Colonic mucosa (tissue), 4 donors: ENCODE measurements at regions not wholly inside any gene's neighbourhood (a gene's known extent, or its start where the extent isn't known, plus 50 kb on each side); places are given as distances from the start of the nearest gene placed in this dataset.

Experiments used
- DNase-seq: peaks from one replicate; pipeline ENCODE4 v3.0.0-alpha.2; 2020
- H3K27ac ChIP-seq: fragments of 200-600 bp; one replicate; pipeline ENCODE4 v1.8.0; 2021
- H3K27me3 ChIP-seq: fragments of 200-600 bp; one replicate; pipeline ENCODE4 v1.8.0; 2021
- H3K36me3 ChIP-seq: fragments of 200-600 bp; one replicate; pipeline ENCODE4 v1.8.0; 2021
- H3K4me1 ChIP-seq: fragments of 200-600 bp; one replicate; pipeline ENCODE4 v1.8.0; 2021; ENCODE audit warnings: mild to moderate bottlenecking
- H3K4me3 ChIP-seq: fragments of 200-600 bp; one replicate; pipeline ENCODE4 v1.8.0; 2021
- H3K9ac ChIP-seq, 2 donors: one replicate each; pipeline ENCODE4 v1.7.0; 2013; ENCODE audit warnings: control low read depth in 2 of 2, low read depth in 2 of 2, low read length in 2 of 2
- H3K9me3 ChIP-seq: fragments of 200-600 bp; one replicate; pipeline ENCODE4 v1.8.0; 2021
- intact Hi-C: fragments of 100-400 bp; cut with DNase I; formaldehyde crosslinking; loops from one replicate; pipeline ENCODE4 v1.14.1; 2022
- TF ChIP-seq, protein P1 (sequence below): fragments of 200-600 bp; IDR thresholded peaks from one replicate; pipeline ENCODE4 v1.8.0; 2022; ENCODE audit warnings: antibody characterized with exemption, mild to moderate bottlenecking
- donor health status: healthy.
- donor health status: DM: no; HTN: no; CAD: no.
- donor health status: DM: no; HTN: no; CAD: no.

DNA sequence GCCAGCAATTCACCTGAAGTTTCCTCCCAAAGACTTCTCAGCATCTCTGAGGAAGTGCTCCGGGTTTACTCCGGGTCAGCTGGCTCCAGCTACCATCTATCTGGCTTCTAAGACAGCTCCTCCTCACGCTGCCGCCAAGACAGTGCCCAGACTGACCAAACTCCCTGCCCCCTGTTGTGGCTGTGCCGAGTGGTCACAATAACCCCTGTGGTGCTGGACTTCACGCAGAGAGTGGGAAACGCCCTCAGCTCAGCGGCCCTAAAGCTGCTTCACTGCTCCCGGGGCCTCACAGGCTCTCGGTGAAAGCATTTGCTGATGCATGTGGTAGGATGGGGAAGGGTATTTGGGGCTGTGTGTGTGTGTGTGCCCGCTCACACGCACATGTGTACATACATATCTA is 154.8 kb upstream of the ZNF236 start:
- no peak overlapping the region for H3K27ac ChIP-seq
- no peaks in the 10 kb centered on the region for H3K36me3 ChIP-seq
- H3K4me1 ChIP-seq: no peaks in the 10 kb centered on the region
- TF ChIP-seq, protein P1, sequence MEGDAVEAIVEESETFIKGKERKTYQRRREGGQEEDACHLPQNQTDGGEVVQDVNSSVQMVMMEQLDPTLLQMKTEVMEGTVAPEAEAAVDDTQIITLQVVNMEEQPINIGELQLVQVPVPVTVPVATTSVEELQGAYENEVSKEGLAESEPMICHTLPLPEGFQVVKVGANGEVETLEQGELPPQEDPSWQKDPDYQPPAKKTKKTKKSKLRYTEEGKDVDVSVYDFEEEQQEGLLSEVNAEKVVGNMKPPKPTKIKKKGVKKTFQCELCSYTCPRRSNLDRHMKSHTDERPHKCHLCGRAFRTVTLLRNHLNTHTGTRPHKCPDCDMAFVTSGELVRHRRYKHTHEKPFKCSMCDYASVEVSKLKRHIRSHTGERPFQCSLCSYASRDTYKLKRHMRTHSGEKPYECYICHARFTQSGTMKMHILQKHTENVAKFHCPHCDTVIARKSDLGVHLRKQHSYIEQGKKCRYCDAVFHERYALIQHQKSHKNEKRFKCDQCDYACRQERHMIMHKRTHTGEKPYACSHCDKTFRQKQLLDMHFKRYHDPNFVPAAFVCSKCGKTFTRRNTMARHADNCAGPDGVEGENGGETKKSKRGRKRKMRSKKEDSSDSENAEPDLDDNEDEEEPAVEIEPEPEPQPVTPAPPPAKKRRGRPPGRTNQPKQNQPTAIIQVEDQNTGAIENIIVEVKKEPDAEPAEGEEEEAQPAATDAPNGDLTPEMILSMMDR: no peak
- H3K4me3 ChIP-seq: no peak overlapping the region
- DNase-seq: no peak
- no peak overlapping the region for H3K9ac ChIP-seq
- no peaks in the 10 kb centered on the region for H3K27me3 ChIP-seq
- no peaks in the 10 kb centered on the region for H3K9me3 ChIP-seq
- intact Hi-C loops: no loop called here

- TF ChIP-seq, protein P1: no peak
- Histone ChIP-seq H3K36me3 (no peaks in the 10 kb centered on the region), H3K9ac (no peak overlapping the region), H3K4me1 (no peaks in the 10 kb centered on the region), H3K27me3 (no peaks in the 10 kb centered on the region), H3K4me3 (no peak overlapping the region), H3K27ac (no peak overlapping the region), H3K9me3 (no peaks in the 10 kb centered on the region)
- no peak for DNase-seq
- intact Hi-C loops: no loop called here
These were observed 159.7 kb upstream of the ZNF236 start for GRCh38 chr18:76662626-76663025.

GRCh38 chr18:76660571-76661192 is 161.7 kb upstream of the ZNF236 start:
- no peak overlapping the region for H3K4me3 ChIP-seq
- DNase-seq: no peak
- no peaks in the 10 kb centered on the region for H3K9me3 ChIP-seq
- H3K4me1 ChIP-seq: no peaks in the 10 kb centered on the region
- H3K36me3 ChIP-seq: no peaks in the 10 kb centered on the region
- no peak overlapping the region for H3K9ac ChIP-seq
- intact Hi-C loops: no loop called here
- no peak overlapping the region for H3K27ac ChIP-seq
- TF ChIP-seq, protein P1: no peak
- no peaks in the 10 kb centered on the region for H3K27me3 ChIP-seq

- Histone ChIP-seq H3K4me3 (no peak overlapping the region), H3K9me3 (no peaks in the 10 kb centered on the region)
- DNase-seq: no peak
These were observed 163.6 kb upstream of the ZNF516 start for GRCh38 chr18:76658627-76659026.

DNA sequence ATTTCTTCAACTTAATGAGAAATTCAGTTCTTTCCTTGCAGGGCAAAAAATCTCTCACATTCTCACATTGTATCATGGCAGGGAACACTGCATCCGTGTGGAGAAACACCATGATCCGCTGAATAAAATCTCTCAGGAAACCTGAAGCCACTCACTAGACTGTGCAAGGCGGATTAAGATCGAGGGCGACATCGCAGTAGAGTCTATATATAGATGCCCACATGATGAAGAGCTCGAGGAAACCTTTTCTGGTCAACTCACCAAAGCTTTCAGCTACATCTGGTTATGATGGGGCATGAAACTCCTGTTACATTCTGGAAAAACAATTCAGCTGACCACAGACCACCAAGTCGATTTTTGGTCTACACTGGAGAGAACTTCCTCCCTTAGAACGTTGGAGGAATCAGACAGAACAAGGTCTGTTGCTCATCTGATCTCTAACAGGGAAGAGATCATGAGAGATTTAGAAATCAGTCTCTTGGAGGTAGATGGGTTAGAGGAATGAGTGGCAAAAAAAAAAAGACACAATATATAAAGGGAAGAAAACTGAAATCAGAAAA is 162.9 kb upstream of the ZNF516 start:
- DNase-seq: no peak
- Histone ChIP-seq H3K27ac (no peak overlapping the region), H3K9ac (no peak overlapping the region), H3K27me3 (no peaks in the 10 kb centered on the region), H3K9me3 (no peaks in the 10 kb centered on the region), H3K4me1 (no peaks in the 10 kb centered on the region), H3K4me3 (no peak overlapping the region), H3K36me3 (no peaks in the 10 kb centered on the region)
- intact Hi-C loops: no loop called here
- TF ChIP-seq, protein P1: no peak

More at GRCh38 chr18:76658627-76659026, 163.6 kb upstream of the ZNF516 start:
- Histone ChIP-seq H3K27ac (no peak overlapping the region), H3K36me3 (no peaks in the 10 kb centered on the region), H3K27me3 (no peaks in the 10 kb centered on the region), H3K9ac (no peak overlapping the region), H3K4me1 (no peaks in the 10 kb centered on the region)
- intact Hi-C loops: no loop called here
- TF ChIP-seq, protein P1: no peak
